SK-N-MC (cell line): ENCODE measurements at regions not wholly inside any gene's neighbourhood (a gene's known extent, or its start where the extent isn't known, plus 50 kb on each side); places are given as distances from the start of the nearest gene placed in this dataset.

Experiments
- EZH2 ChIP-seq: fragments of 200-600 bp; sonication (generic); IDR thresholded peaks from one replicate; pipeline ENCODE4 v1.6.1; 2017; ENCODE audit warnings: antibody characterized with exemption
- POLR2AphosphoS5 ChIP-seq: IDR thresholded peaks from 2 replicates; pipeline ENCODE4 v1.6.1; 2012; ENCODE audit warnings: mild to moderate bottlenecking, low read depth, low read length, borderline replicate concordance

GRCh38 chr2:168346725-168347477 is 99.5 kb upstream of the STK39 start:
- TF ChIP-seq EZH2: no peak
- no peak for TF ChIP-seq POLR2AphosphoS5
